H1 (cell line): ENCODE measurements at regions not wholly inside any gene's neighbourhood (a gene's known extent, or its start where the extent isn't known, plus 50 kb on each side); places are given as distances from the start of the nearest gene placed in this dataset.

Experiments
- BCL11A ChIP-seq, 2 experiments: IDR thresholded peaks; one replicate each; pipeline ENCODE4 v1.6.1; 2011; ENCODE audit warnings: low read depth in 2 of 2, low read length in 2 of 2, mild to moderate bottlenecking in 2 of 2
- JUN ChIP-seq: IDR thresholded peaks from 2 replicates; pipeline ENCODE4 v1.6.1; 2011; ENCODE audit warnings: low read depth, mild to moderate bottlenecking, improper control_type of control experiment, low read length
- RAD21 ChIP-seq, 2 experiments: IDR thresholded peaks in 1 of 2; conservative IDR thresholded peaks in 1 of 2; 2 replicates each; pipeline ENCODE4 v1.6.1; 2011; ENCODE audit warnings: low read depth in 2 of 2, low read length in 2 of 2, improper control_type of control experiment in 1 of 2, inconsistent platforms in 1 of 2, mild to moderate bottlenecking in 1 of 2, moderate library complexity in 1 of 2
- SIX5 ChIP-seq: IDR thresholded peaks from 2 replicates; pipeline ENCODE4 v1.6.1; 2011; ENCODE audit warnings: mild to moderate bottlenecking, low read depth, low read length
- SUZ12 ChIP-seq: fragments of 200-600 bp; sonication (generic); IDR thresholded peaks from 2 replicates; pipeline ENCODE4 v1.6.1; 2012; ENCODE audit warnings: mild to moderate bottlenecking, inconsistent platforms, low read length, moderate library complexity, mixed read lengths
- TAF7 ChIP-seq: optimal IDR thresholded peaks from 2 replicates; pipeline ENCODE3; 2011; ENCODE audit warnings: low read depth, mild to moderate bottlenecking, inconsistent platforms, low read length, moderate library complexity, borderline replicate concordance
- TEAD4 ChIP-seq: IDR thresholded peaks from 2 replicates; pipeline ENCODE4 v1.6.1; 2012; ENCODE audit warnings: low read depth, low read length, inconsistent platforms, mixed read lengths

DNA sequence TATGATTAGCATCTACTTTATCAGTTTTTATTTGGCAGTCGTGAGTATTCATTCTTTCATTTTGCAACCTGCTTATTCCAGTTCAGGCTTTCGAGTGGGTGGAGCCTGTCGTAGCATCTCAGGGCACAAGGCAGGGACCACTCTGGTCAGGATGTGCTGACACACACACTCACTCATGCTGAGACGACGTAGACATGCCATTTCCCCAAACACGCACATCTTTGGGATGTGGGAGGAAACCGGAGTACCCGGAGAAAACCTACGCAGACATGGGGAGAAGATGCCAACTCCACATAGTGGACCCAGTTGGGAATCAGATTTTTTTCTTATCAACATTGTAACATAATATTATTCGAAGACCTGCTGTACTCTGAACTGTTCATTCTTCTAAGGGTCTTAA, 756.5 kb upstream of the RBFOX1 start (continued):
- TF ChIP-seq RAD21 (IDR thresholded peaks at IDR 0.05 in 1 of 2, conservative IDR thresholded peaks at IDR 0.05 in 1 of 2; ENCODE audit: low read depth in 2 of 2, low read length in 2 of 2) (no peak), TEAD4 (no peak), TAF7 (no peak), SUZ12 (no peak), BCL11A (IDR thresholded peaks at IDR 0.05; ENCODE audit: low read depth in 2 of 2, low read length in 2 of 2) (no peak), JUN (no peak), SIX5 (no peak)
